ENCODE measurements at regions not wholly inside any gene's neighbourhood (a gene's known extent, or its start where the extent isn't known, plus 50 kb on each side); places are given as distances from the start of the nearest gene placed in this dataset.
"Not testable (repeated sequence)": the region's sequence is repeated elsewhere in the genome, so short reads cannot be mapped to it uniquely, and the experiment has no call there.

GRCh38 chr6:93848031-93848742 lies 428.8 kb upstream of the EPHA7 start:
- WGBS, result 75% methylated on average over 5 of the region's 5 CpGs
- Histone ChIP-seq H3K36me3 (ENCODE audit: insufficient read depth) (no peaks in the 10 kb centered on the region), H3K4me3 (ENCODE audit: low read depth, low read length) (no peak overlapping the region), H3K27ac (ENCODE audit: low read depth) (no peak overlapping the region), H3K4me1 (ENCODE audit: insufficient read depth) (no peaks in the 10 kb centered on the region)
- no peak for DNase-seq (ENCODE audit: extremely low spot score)

- 86% methylated on average over 1 of the region's 1 CpG for WGBS
- no peak for DNase-seq (ENCODE audit: extremely low spot score)
- H3K36me3 ChIP-seq (ENCODE audit: insufficient read depth), result no peaks in the 10 kb centered on the region
- no peak overlapping the region for H3K4me3 ChIP-seq (ENCODE audit: low read depth, low read length)
- no peaks in the 10 kb centered on the region for H3K4me1 ChIP-seq (ENCODE audit: insufficient read depth)
- H3K27ac ChIP-seq (ENCODE audit: low read depth), result no peak overlapping the region
Measured at GRCh38 chr6:93842178-93842577, 422.8 kb upstream of the EPHA7 start.

- WGBS, result 91% methylated on average over 7 of the region's 8 CpGs
- H3K4me1 ChIP-seq (ENCODE audit: insufficient read depth); DNase-seq (ENCODE audit: extremely low spot score); H3K36me3 ChIP-seq (ENCODE audit: insufficient read depth); H3K4me3 ChIP-seq (ENCODE audit: low read depth, low read length); H3K27ac ChIP-seq (ENCODE audit: low read depth): not testable (repeated sequence)
Measured at GRCh38 chr6:93835451-93836145, 416.2 kb upstream of the EPHA7 start.

- WGBS, result 84% methylated on average over 9 of the region's 9 CpGs
- not testable (repeated sequence) for H3K36me3 ChIP-seq (ENCODE audit: insufficient read depth); H3K4me3 ChIP-seq (ENCODE audit: low read depth, low read length); H3K4me1 ChIP-seq (ENCODE audit: insufficient read depth); H3K27ac ChIP-seq (ENCODE audit: low read depth); DNase-seq (ENCODE audit: extremely low spot score)
Measured at GRCh38 chr6:93835026-93835425, 415.7 kb upstream of the EPHA7 start.

GRCh38 chr6:93833326-93833725 lies 414.0 kb upstream of the EPHA7 start:
- not testable (repeated sequence) for H3K4me1 ChIP-seq (ENCODE audit: insufficient read depth); H3K36me3 ChIP-seq (ENCODE audit: insufficient read depth); H3K4me3 ChIP-seq (ENCODE audit: low read depth, low read length); H3K27ac ChIP-seq (ENCODE audit: low read depth); DNase-seq (ENCODE audit: extremely low spot score)
- 83% methylated on average over 5 of the region's 12 CpGs for WGBS

- H3K27ac ChIP-seq (ENCODE audit: low read depth); H3K4me3 ChIP-seq (ENCODE audit: low read depth, low read length); H3K4me1 ChIP-seq (ENCODE audit: insufficient read depth); H3K36me3 ChIP-seq (ENCODE audit: insufficient read depth); DNase-seq (ENCODE audit: extremely low spot score): not testable (repeated sequence)
Measured at GRCh38 chr6:93829757-93830156, 410.4 kb upstream of the EPHA7 start.

GRCh38 chr6:93829009-93829408 lies 409.6 kb upstream of the EPHA7 start:
- DNase-seq (ENCODE audit: extremely low spot score), result no peak
- no peaks in the 10 kb centered on the region for H3K36me3 ChIP-seq (ENCODE audit: insufficient read depth)
- no peak overlapping the region for H3K27ac ChIP-seq (ENCODE audit: low read depth)
- no peaks in the 10 kb centered on the region for H3K4me1 ChIP-seq (ENCODE audit: insufficient read depth)
- 91% methylated on average over 1 of the region's 1 CpG for WGBS
- H3K4me3 ChIP-seq (ENCODE audit: low read depth, low read length), result no peak overlapping the region

- 90% methylated on average over 2 of the region's 2 CpGs for WGBS
- Histone ChIP-seq H3K36me3 (ENCODE audit: insufficient read depth) (no peaks in the 10 kb centered on the region), H3K4me1 (ENCODE audit: insufficient read depth) (no peaks in the 10 kb centered on the region), H3K4me3 (ENCODE audit: low read depth, low read length) (no peak overlapping the region), H3K27ac (ENCODE audit: low read depth) (no peak overlapping the region)
- no peak for DNase-seq (ENCODE audit: extremely low spot score)
Measured at GRCh38 chr6:93828553-93828952, 409.2 kb upstream of the EPHA7 start.

GRCh38 chr6:93827728-93828127 lies 408.4 kb upstream of the EPHA7 start:
- Histone ChIP-seq H3K36me3 (ENCODE audit: insufficient read depth) (no peaks in the 10 kb centered on the region), H3K27ac (ENCODE audit: low read depth) (no peak overlapping the region), H3K4me1 (ENCODE audit: insufficient read depth) (no peaks in the 10 kb centered on the region), H3K4me3 (ENCODE audit: low read depth, low read length) (no peak overlapping the region)
- DNase-seq (ENCODE audit: extremely low spot score), result no peak
- 93% methylated on average over 1 of the region's 1 CpG for WGBS

GRCh38 chr6:93825950-93826349 lies 406.6 kb upstream of the EPHA7 start:
- Histone ChIP-seq H3K36me3 (ENCODE audit: insufficient read depth) (no peaks in the 10 kb centered on the region), H3K27ac (ENCODE audit: low read depth) (no peak overlapping the region), H3K4me1 (ENCODE audit: insufficient read depth) (no peaks in the 10 kb centered on the region), H3K4me3 (ENCODE audit: low read depth, low read length) (no peak overlapping the region)
- no peak for DNase-seq (ENCODE audit: extremely low spot score)

GRCh38 chr6:93823489-93823888 lies 404.1 kb upstream of the EPHA7 start:
- no peak for DNase-seq (ENCODE audit: extremely low spot score)
- Histone ChIP-seq H3K27ac (ENCODE audit: low read depth) (no peak overlapping the region), H3K4me3 (ENCODE audit: low read depth, low read length) (no peak overlapping the region), H3K36me3 (ENCODE audit: insufficient read depth) (no peaks in the 10 kb centered on the region), H3K4me1 (ENCODE audit: insufficient read depth) (no peaks in the 10 kb centered on the region)
- 97% methylated on average over 4 of the region's 4 CpGs for WGBS

GRCh38 chr6:93822434-93823265 lies 403.3 kb upstream of the EPHA7 start:
- Histone ChIP-seq H3K4me3 (ENCODE audit: low read depth, low read length) (no peak overlapping the region), H3K36me3 (ENCODE audit: insufficient read depth) (no peaks in the 10 kb centered on the region), H3K27ac (ENCODE audit: low read depth) (no peak overlapping the region), H3K4me1 (ENCODE audit: insufficient read depth) (no peaks in the 10 kb centered on the region)
- no peak for DNase-seq (ENCODE audit: extremely low spot score)
- WGBS, result 90% methylated on average over 4 of the region's 4 CpGs

GRCh38 chr6:93821953-93822352 lies 402.6 kb upstream of the EPHA7 start:
- Histone ChIP-seq H3K4me3 (ENCODE audit: low read depth, low read length) (no peak overlapping the region), H3K4me1 (ENCODE audit: insufficient read depth) (no peaks in the 10 kb centered on the region), H3K36me3 (ENCODE audit: insufficient read depth) (no peaks in the 10 kb centered on the region), H3K27ac (ENCODE audit: low read depth) (no peak overlapping the region)
- DNase-seq (ENCODE audit: extremely low spot score), result no peak

All from urinary bladder (tissue), 3 donors.